GM19372 (cell line): ENCODE measurements at regions not wholly inside any gene's neighbourhood (a gene's known extent, or its start where the extent isn't known, plus 50 kb on each side); places are given as distances from the start of the nearest gene placed in this dataset.

Experiments
- ATAC-seq: cut with Tn5 transposase; IDR thresholded peaks from one replicate; pipeline ENCODE4 v1.9.1; 2021; ENCODE audit warnings: mild to moderate bottlenecking, low read depth, moderate library complexity; ENCODE audit not compliant: unreplicated experiment

- no peak for ATAC-seq
Observed at GRCh38 chr2:45337481-45337880, 273.6 kb downstream of the SRBD1 start.

GRCh38 chr2:45334205-45334604 is 276.9 kb downstream of the SRBD1 start:
- ATAC-seq, result no peak

GRCh38 chr2:45332567-45332966 is 278.5 kb downstream of the SRBD1 start:
- no peak for ATAC-seq

GRCh38 chr2:45332094-45332493 is 279.0 kb downstream of the SRBD1 start:
- ATAC-seq, result no peak

- ATAC-seq, result no peak
Observed at GRCh38 chr2:45331410-45331786, 279.7 kb downstream of the SRBD1 start.

- ATAC-seq, result no peak
Observed at GRCh38 chr2:45330637-45331409, 280.2 kb downstream of the SRBD1 start.

GRCh38 chr2:45330108-45330507 is 281.0 kb downstream of the SRBD1 start:
- no peak for ATAC-seq

GRCh38 chr2:45329045-45329677 is 281.9 kb downstream of the SRBD1 start:
- ATAC-seq, result no peak

GRCh38 chr2:45328264-45328870 is 282.7 kb downstream of the SRBD1 start:
- no peak for ATAC-seq

- ATAC-seq, result no peak
Observed at GRCh38 chr2:45323344-45323743, 287.7 kb downstream of the SRBD1 start.

GRCh38 chr2:45320956-45321355 is 290.1 kb downstream of the SRBD1 start:
- no peak for ATAC-seq

- no peak for ATAC-seq
Observed at GRCh38 chr2:45319683-45320455, 291.2 kb downstream of the SRBD1 start.

- ATAC-seq, result no peak
Observed at GRCh38 chr2:45318686-45319085, 292.4 kb downstream of the SRBD1 start.

GRCh38 chr2:45316576-45317338 is 294.3 kb downstream of the SRBD1 start:
- ATAC-seq, result no peak

GRCh38 chr2:45315861-45316260 is 295.2 kb downstream of the SRBD1 start:
- no peak for ATAC-seq

- ATAC-seq, result no peak
Observed at GRCh38 chr2:45312275-45312674, 298.8 kb downstream of the SRBD1 start.

GRCh38 chr2:45311559-45311958 is 299.5 kb downstream of the SRBD1 start:
- ATAC-seq, result no peak

GRCh38 chr2:45307147-45307546 is 297.9 kb upstream of the SIX2 start:
- no peak for ATAC-seq

- no peak for ATAC-seq
Observed at GRCh38 chr2:45305599-45305998, 296.3 kb upstream of the SIX2 start.
